ENCODE measurements at regions not wholly inside any gene's neighbourhood (a gene's known extent, or its start where the extent isn't known, plus 50 kb on each side); places are given as distances from the start of the nearest gene placed in this dataset.

- no peaks in the 10 kb centered on the region for H3K27me3 ChIP-seq (ENCODE audit: control insufficient read depth, insufficient read depth, low read length)
- intact Hi-C loops (cut with micrococcal nuclease; ENCODE audit: unreplicated experiment) (no loop called here), in situ Hi-C loops (cut with HindIII; ENCODE audit: low pct_unique_long_range_greater_than_20kb, low sequenced_read_pairs) (no loop called here)
- H3K36me3 ChIP-seq (ENCODE audit: control insufficient read depth, insufficient read depth, low read length): no peaks in the 10 kb centered on the region
- ChIA-PET CTCF (no interaction called here), POLR2A (no interaction called here)
- H3K4me3 ChIP-seq (ENCODE audit: low read depth in 2 of 2, low read length in 2 of 2): no peak overlapping the region
- TF ChIP-seq SIN3A (IDR thresholded peaks at IDR 0.05; ENCODE audit: borderline replicate concordance, insufficient read depth, low read depth, low read length) (no peak), TCF7L2 (IDR thresholded peaks at IDR 0.05; ENCODE audit: low read depth, low read length) (no peak)
- ATAC-seq (no peak; the same call in 1 of the 2 replicates), DNase-seq (ENCODE audit: low read depth, low spot score) (no peak)
- BruUV-seq (replicated peaks): no TSS peak
- H3K9me3 ChIP-seq (ENCODE audit: control insufficient read depth, insufficient read depth, low read depth, low read length): no peaks in the 10 kb centered on the region
- H3K4me1 ChIP-seq (ENCODE audit: control insufficient read depth, insufficient read depth, low read length): no peaks in the 10 kb centered on the region
- no peak overlapping the region for H3K27ac ChIP-seq (ENCODE audit: low read length)
Measured at GRCh38 chr1:81671038-81671437, 129.7 kb upstream of the ADGRL2 start.

GRCh38 chr1:81670286-81670685 lies 130.4 kb upstream of the ADGRL2 start:
- POLR2A ChIA-PET: no interaction called here
- Histone ChIP-seq H3K36me3 (ENCODE audit: control insufficient read depth, insufficient read depth, low read length) (no peaks in the 10 kb centered on the region), H3K27me3 (ENCODE audit: control insufficient read depth, insufficient read depth, low read length) (no peaks in the 10 kb centered on the region), H3K27ac (ENCODE audit: low read length) (peak overlapping the region; percentile 52; the same call in 1 of the 2 replicates), H3K4me3 (ENCODE audit: low read depth in 2 of 2, low read length in 2 of 2) (no peak overlapping the region), H3K4me1 (ENCODE audit: control insufficient read depth, insufficient read depth, low read length) (no peaks in the 10 kb centered on the region), H3K9me3 (ENCODE audit: control insufficient read depth, insufficient read depth, low read depth, low read length) (no peaks in the 10 kb centered on the region)
- ATAC-seq (peak; percentile 96), DNase-seq (ENCODE audit: low read depth, low spot score) (peak; percentile 64)
- intact Hi-C loops (cut with micrococcal nuclease; ENCODE audit: unreplicated experiment) (no loop called here), in situ Hi-C loops (cut with HindIII; ENCODE audit: low pct_unique_long_range_greater_than_20kb, low sequenced_read_pairs) (no loop called here)
- CTCF ChIA-PET: no interaction called here
- TF ChIP-seq, protein P1, sequence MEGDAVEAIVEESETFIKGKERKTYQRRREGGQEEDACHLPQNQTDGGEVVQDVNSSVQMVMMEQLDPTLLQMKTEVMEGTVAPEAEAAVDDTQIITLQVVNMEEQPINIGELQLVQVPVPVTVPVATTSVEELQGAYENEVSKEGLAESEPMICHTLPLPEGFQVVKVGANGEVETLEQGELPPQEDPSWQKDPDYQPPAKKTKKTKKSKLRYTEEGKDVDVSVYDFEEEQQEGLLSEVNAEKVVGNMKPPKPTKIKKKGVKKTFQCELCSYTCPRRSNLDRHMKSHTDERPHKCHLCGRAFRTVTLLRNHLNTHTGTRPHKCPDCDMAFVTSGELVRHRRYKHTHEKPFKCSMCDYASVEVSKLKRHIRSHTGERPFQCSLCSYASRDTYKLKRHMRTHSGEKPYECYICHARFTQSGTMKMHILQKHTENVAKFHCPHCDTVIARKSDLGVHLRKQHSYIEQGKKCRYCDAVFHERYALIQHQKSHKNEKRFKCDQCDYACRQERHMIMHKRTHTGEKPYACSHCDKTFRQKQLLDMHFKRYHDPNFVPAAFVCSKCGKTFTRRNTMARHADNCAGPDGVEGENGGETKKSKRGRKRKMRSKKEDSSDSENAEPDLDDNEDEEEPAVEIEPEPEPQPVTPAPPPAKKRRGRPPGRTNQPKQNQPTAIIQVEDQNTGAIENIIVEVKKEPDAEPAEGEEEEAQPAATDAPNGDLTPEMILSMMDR (IDR thresholded peaks at IDR 0.05): no peak
- TF ChIP-seq REST (IDR thresholded peaks at IDR 0.05; ENCODE audit: insufficient read depth in 1 of 2, low read depth in 2 of 2, low read length in 1 of 2) (no peak), TCF7L2 (IDR thresholded peaks at IDR 0.05; ENCODE audit: low read depth, low read length) (no peak), SIN3A (IDR thresholded peaks at IDR 0.05; ENCODE audit: borderline replicate concordance, insufficient read depth, low read depth, low read length) (no peak), POLR2AphosphoS5 (IDR thresholded peaks at IDR 0.05; ENCODE audit: low read depth, low read length) (no peak)
- BruUV-seq (replicated peaks): no TSS peak

GRCh38 chr1:81666586-81666985 lies 134.1 kb upstream of the ADGRL2 start:
- H3K9me3 ChIP-seq (ENCODE audit: control insufficient read depth, insufficient read depth, low read depth, low read length): no peaks in the 10 kb centered on the region
- no TSS peak for BruUV-seq (replicated peaks)
- no peak overlapping the region for H3K27ac ChIP-seq (ENCODE audit: low read length)
- no peaks in the 10 kb centered on the region for H3K36me3 ChIP-seq (ENCODE audit: control insufficient read depth, insufficient read depth, low read length)
- H3K4me3 ChIP-seq (ENCODE audit: low read depth in 2 of 2, low read length in 2 of 2): no peak overlapping the region
- TF ChIP-seq, protein P1 (IDR thresholded peaks at IDR 0.05): no peak
- no peak for TF ChIP-seq POLR2AphosphoS5 (IDR thresholded peaks at IDR 0.05; ENCODE audit: low read depth, low read length)
- no peak for TF ChIP-seq REST (IDR thresholded peaks at IDR 0.05; ENCODE audit: insufficient read depth in 1 of 2, low read depth in 2 of 2, low read length in 1 of 2)
- no peak for TF ChIP-seq TCF7L2 (IDR thresholded peaks at IDR 0.05; ENCODE audit: low read depth, low read length)
- TF ChIP-seq SIN3A (IDR thresholded peaks at IDR 0.05; ENCODE audit: borderline replicate concordance, insufficient read depth, low read depth, low read length): no peak
- no peaks in the 10 kb centered on the region for H3K4me1 ChIP-seq (ENCODE audit: control insufficient read depth, insufficient read depth, low read length)
- H3K27me3 ChIP-seq (ENCODE audit: control insufficient read depth, insufficient read depth, low read length): no peaks in the 10 kb centered on the region
- DNase-seq (ENCODE audit: low read depth, low spot score) (no peak), ATAC-seq (no peak)
- ChIA-PET CTCF (no interaction called here), POLR2A (no interaction called here)
- in situ Hi-C loops (cut with HindIII; ENCODE audit: low pct_unique_long_range_greater_than_20kb, low sequenced_read_pairs) (no loop called here), intact Hi-C loops (cut with micrococcal nuclease; ENCODE audit: unreplicated experiment) (no loop called here)

All from Panc1 (cell line).